CD14-positive monocyte (primary cell): ENCODE measurements at regions not wholly inside any gene's neighbourhood (a gene's known extent, or its start where the extent isn't known, plus 50 kb on each side); places are given as distances from the start of the nearest gene placed in this dataset.

Experiments used
- DNase-seq, 3 donors: peaks; one replicate each; pipeline ENCODE4 v3.0.0-alpha.2; 2011 to 2022
- H2AFZ ChIP-seq: 2 replicates; pipeline ENCODE4 v1.6.0; 2012; ENCODE audit warnings: mild to moderate bottlenecking, low read depth, low read length, inconsistent platforms; ENCODE audit not compliant: insufficient read depth, poor library complexity, severe bottlenecking
- H3K27ac ChIP-seq, 2 donors: 1 replicate in 1 of 2; 2 replicates in 1 of 2; pipeline ENCODE4 v1.5.1; 2012 to 2013; ENCODE audit warnings: low read length in 2 of 2, control low read depth in 1 of 2, inconsistent platforms in 1 of 2, low read depth in 1 of 2, mild to moderate bottlenecking in 1 of 2
- H3K27me3 ChIP-seq, 2 donors: one replicate each; pipeline versions ENCODE4 v1.6.0 to v1.6.1; 2011 to 2013; ENCODE audit warnings: low read length in 2 of 2; ENCODE audit not compliant: control insufficient read depth in 2 of 2, insufficient read depth in 2 of 2
- H3K36me3 ChIP-seq, 2 donors: replicated peaks in 1 of 2; 1 replicate in 1 of 2; 2 replicates in 1 of 2; pipeline versions ENCODE4 v1.5.1 to v1.6.1; 2012 to 2013; ENCODE audit warnings: low read length in 2 of 2, control low read depth in 1 of 2, inconsistent platforms in 1 of 2, mild to moderate bottlenecking in 1 of 2; ENCODE audit not compliant: insufficient read depth in 2 of 2, control insufficient read depth in 1 of 2
- H3K4me1 ChIP-seq, 2 donors: 1 replicate in 1 of 2; 2 replicates in 1 of 2; pipeline versions ENCODE4 v1.5.1 to v1.6.1; 2012 to 2013; ENCODE audit warnings: low read length in 2 of 2, control low read depth in 1 of 2, inconsistent platforms in 1 of 2, mild to moderate bottlenecking in 1 of 2, moderate library complexity in 1 of 2; ENCODE audit not compliant: insufficient read depth in 2 of 2, control insufficient read depth in 1 of 2
- H3K4me2 ChIP-seq: replicated peaks from 2 replicates; pipeline ENCODE3; 2012; ENCODE audit warnings: low read length, moderate library complexity, mild to moderate bottlenecking; ENCODE audit not compliant: poor library complexity, severe bottlenecking; ENCODE audit errors: extremely low read depth
- H3K4me3 ChIP-seq, 3 experiments: fragments of 200-600 bp in 1 of 3; sonication (generic) in 1 of 3; replicated peaks in 1 of 3; 1 replicate in 2 of 3; 2 replicates in 1 of 3; pipeline ENCODE4 v1.5.1; 2011 to 2013; ENCODE audit warnings: low read length in 3 of 3, mild to moderate bottlenecking in 3 of 3, control low read depth in 2 of 3, low read depth in 2 of 3, inconsistent platforms in 1 of 3, moderate library complexity in 1 of 3
- H3K79me2 ChIP-seq: 2 replicates; pipeline ENCODE4 v1.6.0; 2012; ENCODE audit warnings: mild to moderate bottlenecking, control low read depth, inconsistent platforms, low read length, moderate library complexity; ENCODE audit not compliant: insufficient read depth
- H3K9ac ChIP-seq: 2 replicates; pipeline ENCODE4 v1.6.0; 2017; ENCODE audit warnings: low read length, mild to moderate bottlenecking; ENCODE audit not compliant: insufficient read depth, poor library complexity, severe bottlenecking
- H3K9me3 ChIP-seq, 2 donors: replicated peaks in 1 of 2; 1 replicate in 1 of 2; 2 replicates in 1 of 2; pipeline versions ENCODE4 v1.5.1 to v1.6.1; 2012 to 2013; ENCODE audit warnings: low read length in 2 of 2, control low read depth in 1 of 2; ENCODE audit not compliant: control insufficient read depth in 1 of 2, insufficient read depth in 1 of 2
- H4K20me1 ChIP-seq: 2 replicates; pipeline ENCODE4 v1.6.0; 2012; ENCODE audit warnings: mild to moderate bottlenecking, low read length, control low read depth, moderate library complexity; ENCODE audit not compliant: insufficient read depth
- H3K27ac Mint-ChIP-seq, 7 donors: one replicate each; pipeline ENCODE4 v1.8.0; 2020; ENCODE audit warnings: mild to moderate bottlenecking in 7 of 7, mixed read lengths in 7 of 7, moderate library complexity in 6 of 7, inconsistent platforms in 2 of 7
- H3K27me3 Mint-ChIP-seq, 3 donors: one replicate each; pipeline ENCODE4 v1.8.0; 2021 to 2022; ENCODE audit warnings: low read depth in 3 of 3, mild to moderate bottlenecking in 3 of 3, mixed read lengths in 3 of 3, moderate library complexity in 3 of 3, inconsistent platforms in 1 of 3
- H3K36me3 Mint-ChIP-seq, 2 donors: one replicate each; pipeline ENCODE4 v1.8.0; 2020; ENCODE audit warnings: mixed read lengths in 2 of 2, inconsistent platforms in 1 of 2, mild to moderate bottlenecking in 1 of 2
- H3K4me1 Mint-ChIP-seq: one replicate; pipeline ENCODE4 v1.8.0; 2020; ENCODE audit warnings: mild to moderate bottlenecking, mixed read lengths
- H3K4me3 Mint-ChIP-seq, 2 donors: one replicate each; pipeline ENCODE4 v1.8.0; 2020; ENCODE audit warnings: mild to moderate bottlenecking in 2 of 2, mixed read lengths in 2 of 2, moderate library complexity in 1 of 2
- H3K9me3 Mint-ChIP-seq, 7 donors: one replicate each; pipeline ENCODE4 v1.8.0; 2020 to 2022; ENCODE audit warnings: mixed read lengths in 7 of 7, mild to moderate bottlenecking in 6 of 7, moderate library complexity in 6 of 7, inconsistent platforms in 2 of 7
- CTCF ChIP-seq: fragments of 200-600 bp; IDR thresholded peaks from one replicate; pipeline ENCODE4 v1.8.0; 2022; ENCODE audit warnings: antibody characterized with exemption, mild to moderate bottlenecking
- WGBS: methylation state at CpG from one replicate; pipeline ENCODE4 v1.1.5; 2013; ENCODE audit warnings: missing lambda C conversion rate; ENCODE audit not compliant: insufficient coverage; 5-methylcytosine and 5-hydroxymethylcytosine counted together
- intact Hi-C, 2 donors: fragments of 100-400 bp; cut with micrococcal nuclease; formaldehyde crosslinking; loops; one replicate each; pipeline versions ENCODE4 v1.15.0 to v1.15.1; 2023

DNA sequence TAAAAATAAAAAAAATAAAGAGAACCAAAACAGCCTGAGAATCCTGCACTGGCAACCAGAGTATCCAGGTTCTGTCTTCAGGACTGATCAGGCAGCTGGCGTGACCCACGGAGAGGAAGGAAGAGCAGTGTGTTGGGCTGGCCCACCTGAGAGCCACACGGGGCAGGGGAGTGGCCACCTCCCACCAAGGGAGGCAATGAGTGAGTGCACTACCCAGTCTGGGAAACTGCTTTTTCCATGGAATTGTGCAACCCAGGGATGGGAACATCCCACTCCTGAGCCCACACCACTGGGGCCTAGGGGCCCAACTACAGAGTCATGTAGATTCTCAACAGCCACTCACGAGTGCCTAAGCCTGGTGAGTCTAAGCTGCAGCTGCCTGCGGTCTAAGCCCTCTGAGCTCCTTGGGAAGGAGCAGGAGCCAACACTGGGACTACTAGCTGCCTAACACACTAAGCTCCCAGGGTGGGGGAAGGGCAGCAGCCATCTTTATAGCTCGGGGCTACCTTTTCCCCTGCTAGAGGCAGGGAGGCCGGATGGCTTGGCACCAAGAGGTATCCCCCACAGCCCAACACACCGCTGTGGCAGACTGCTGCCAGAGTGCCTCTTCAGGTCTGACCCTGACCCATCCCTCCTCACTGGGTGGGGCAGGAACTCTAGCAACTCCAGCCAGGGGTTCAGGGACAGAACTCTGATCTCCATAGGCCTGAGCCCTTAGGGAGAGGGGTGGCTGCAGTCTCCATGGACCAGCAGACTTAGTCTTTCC, 610.9 kb downstream of the RERGL start:
- Mint-ChIP-seq H3K4me1 (no peaks in the 10 kb centered on the region), H3K9me3 (peaks cover 18 to 35% (median 25%) of the 10 kb centered on the region in 7 donors), H3K4me3 (no peak overlapping the region), H3K36me3 (no peaks in the 10 kb centered on the region), H3K27ac (peak overlapping the region in 1 of 7 donors; percentile 10), H3K27me3 (peaks cover 0 to 2% (median 0%) of the 10 kb centered on the region in 3 donors)
- H3K27me3 ChIP-seq, result no peaks in the 10 kb centered on the region
- H3K4me2 ChIP-seq, result no peak overlapping the region
- peaks cover 20 to 29% of the 10 kb centered on the region in 2 donors for H3K9me3 ChIP-seq
- 89% methylated on average over 4 of the region's 8 CpGs for WGBS
- H3K4me3 ChIP-seq, result no peak overlapping the region
- intact Hi-C loops, result no loop called here
- no peak overlapping the region for H3K27ac ChIP-seq
- H2AFZ ChIP-seq, result no peak overlapping the region
- no peak for DNase-seq
- TF ChIP-seq CTCF, result no peak
- no peaks in the 10 kb centered on the region for H3K36me3 ChIP-seq
- H4K20me1 ChIP-seq, result no peaks in the 10 kb centered on the region
- no peak overlapping the region for H3K9ac ChIP-seq
- H3K4me1 ChIP-seq, result no peaks in the 10 kb centered on the region
- no peaks in the 10 kb centered on the region for H3K79me2 ChIP-seq

GRCh38 chr12:17470460-17470859, 619.5 kb downstream of the RERGL start:
- Mint-ChIP-seq H3K27ac (no peak overlapping the region), H3K36me3 (no peaks in the 10 kb centered on the region), H3K4me1 (no peaks in the 10 kb centered on the region), H3K27me3 (no peaks in the 10 kb centered on the region), H3K4me3 (no peak overlapping the region), H3K9me3 (peaks cover 6 to 15% (median 10%) of the 10 kb centered on the region in 7 donors)
- Histone ChIP-seq H3K27me3 (no peaks in the 10 kb centered on the region), H3K4me2 (no peak overlapping the region), H2AFZ (no peak overlapping the region), H3K79me2 (no peaks in the 10 kb centered on the region), H3K27ac (no peak overlapping the region), H4K20me1 (no peaks in the 10 kb centered on the region), H3K4me1 (no peaks in the 10 kb centered on the region), H3K36me3 (no peaks in the 10 kb centered on the region), H3K9me3 (peaks cover 10 to 27% of the 10 kb centered on the region in 2 donors), H3K9ac (no peak overlapping the region), H3K4me3 (no peak overlapping the region)
- DNase-seq, result no peak
- TF ChIP-seq CTCF, result no peak
- intact Hi-C loops, result no loop called here
- 90% methylated on average over 11 of the region's 12 CpGs for WGBS
